WTC11 (cell line): ENCODE measurements at regions not wholly inside any gene's neighbourhood (a gene's known extent, or its start where the extent isn't known, plus 50 kb on each side); places are given as distances from the start of the nearest gene placed in this dataset.

Source experiments
- ATAC-seq: fragments of 200-7000 bp; cut with Tn5 transposase; 2 replicates; pipeline ENCODE4 v1.10.0; 2021; ENCODE audit warnings: mild to moderate bottlenecking, moderate library complexity
- CTCF ChIA-PET: fragments of 300-600 bp; sonication (Branson Sonifier 250); formaldehyde crosslinking; loops from one replicate; lab custom pipeline; 2021; ENCODE audit warnings: antibody characterized with exemption; lab: Charles Lee
- POLR2A ChIA-PET: fragments of 350-600 bp; sonication (Branson Sonifier 250); formaldehyde crosslinking; loops from one replicate; lab custom pipeline; 2021; ENCODE audit warnings: antibody characterized with exemption; lab: Charles Lee
- DNase-seq: peaks from one replicate; pipeline ENCODE4 v3.0.0; 2021; ENCODE audit warnings: low spot score
- H3K27ac Mint-ChIP-seq: 2 replicates; pipeline ENCODE4 v1.8.0; 2021; ENCODE audit warnings: mixed read lengths
- H3K27me3 Mint-ChIP-seq: 2 replicates; pipeline ENCODE4 v1.8.0; 2021; ENCODE audit warnings: low read depth, mild to moderate bottlenecking, moderate library complexity, mixed read lengths
- H3K36me3 Mint-ChIP-seq: 2 replicates; pipeline ENCODE4 v1.8.0; 2021; ENCODE audit warnings: mixed read lengths
- H3K4me1 Mint-ChIP-seq: 2 replicates; pipeline ENCODE4 v1.8.0; 2022; ENCODE audit warnings: mixed read lengths
- H3K4me3 Mint-ChIP-seq: 2 replicates; pipeline ENCODE4 v1.8.0; 2021; ENCODE audit warnings: mild to moderate bottlenecking, moderate library complexity, mixed read lengths
- H3K9me3 Mint-ChIP-seq: 2 replicates; pipeline ENCODE4 v1.8.0; 2021; ENCODE audit warnings: mixed read lengths
- ATF6 ChIP-seq: sonication (generic); formaldehyde crosslinking; IDR thresholded peaks from 2 replicates; pipeline ENCODE4 v1.8.1; 2023; ENCODE audit warnings: mild to moderate bottlenecking, missing genetic modification reagents
- CBFB ChIP-seq: sonication (generic); formaldehyde crosslinking; IDR thresholded peaks from 2 replicates; pipeline ENCODE4 v1.8.1; 2022; ENCODE audit warnings: mild to moderate bottlenecking, low read depth, missing genetic modification reagents
- CREM ChIP-seq: sonication (generic); formaldehyde crosslinking; IDR thresholded peaks from 2 replicates; pipeline ENCODE4 v1.8.1; 2022; ENCODE audit warnings: mild to moderate bottlenecking, missing genetic modification reagents, moderate library complexity
- E2F1 ChIP-seq: sonication (generic); formaldehyde crosslinking; IDR thresholded peaks from 2 replicates; pipeline ENCODE4 v1.8.0; 2022; ENCODE audit warnings: mild to moderate bottlenecking, missing genetic modification reagents
- E2F4 ChIP-seq: sonication (generic); formaldehyde crosslinking; IDR thresholded peaks from 2 replicates; pipeline ENCODE4 v1.8.1; 2022; ENCODE audit warnings: low read depth, mild to moderate bottlenecking, moderate library complexity, missing genetic modification reagents, borderline replicate concordance
- ELF4 ChIP-seq: sonication (generic); formaldehyde crosslinking; IDR thresholded peaks from 2 replicates; pipeline ENCODE4 v1.8.1; 2022; ENCODE audit warnings: low read depth, mild to moderate bottlenecking, moderate library complexity, missing genetic modification reagents
- ETV6 ChIP-seq: sonication (generic); formaldehyde crosslinking; IDR thresholded peaks from 2 replicates; pipeline ENCODE4 v1.8.1; 2022; ENCODE audit warnings: mild to moderate bottlenecking, missing genetic modification reagents
- IRF2 ChIP-seq: sonication (generic); formaldehyde crosslinking; IDR thresholded peaks from 2 replicates; pipeline ENCODE4 v1.8.0; 2022; ENCODE audit warnings: low read depth, missing genetic modification reagents, borderline replicate concordance
- MLX ChIP-seq: sonication (generic); formaldehyde crosslinking; IDR thresholded peaks from 2 replicates; pipeline ENCODE4 v1.8.1; 2023; ENCODE audit warnings: mild to moderate bottlenecking, missing genetic modification reagents, moderate library complexity
- NFE2L1 ChIP-seq: sonication (generic); formaldehyde crosslinking; IDR thresholded peaks from 2 replicates; pipeline ENCODE4 v1.8.1; 2023; ENCODE audit warnings: missing genetic modification reagents
- NFYB ChIP-seq: sonication (generic); formaldehyde crosslinking; conservative IDR thresholded peaks from 2 replicates; pipeline ENCODE4 v1.8.0; 2022; ENCODE audit warnings: low read depth, missing genetic modification reagents
- RELA ChIP-seq: sonication (generic); formaldehyde crosslinking; IDR thresholded peaks from 2 replicates; pipeline ENCODE4 v1.8.1; 2022; ENCODE audit warnings: missing genetic modification reagents, mild to moderate bottlenecking, borderline replicate concordance
- RORB ChIP-seq: fragments of 250-450 bp; sonication (Bioruptor Pico); IDR thresholded peaks from 2 replicates; pipeline ENCODE4 v1.9.0; 2021; ENCODE audit warnings: mild to moderate bottlenecking
- SMAD3 ChIP-seq: sonication (generic); formaldehyde crosslinking; IDR thresholded peaks from 2 replicates; pipeline ENCODE4 v1.8.0; 2022; ENCODE audit warnings: missing genetic modification reagents, mild to moderate bottlenecking, borderline replicate concordance
- SP1 ChIP-seq: sonication (generic); formaldehyde crosslinking; conservative IDR thresholded peaks from 2 replicates; pipeline ENCODE4 v1.8.1; 2022; ENCODE audit warnings: missing genetic modification reagents
- TCF7 ChIP-seq: sonication (generic); formaldehyde crosslinking; IDR thresholded peaks from 2 replicates; pipeline ENCODE4 v1.8.0; 2022; ENCODE audit warnings: mild to moderate bottlenecking, low read depth, missing genetic modification reagents, moderate library complexity
- TEAD1 ChIP-seq: sonication (generic); formaldehyde crosslinking; IDR thresholded peaks from 2 replicates; pipeline ENCODE4 v1.8.0; 2022; ENCODE audit warnings: mild to moderate bottlenecking, missing genetic modification reagents
- TP53 ChIP-seq: sonication (generic); formaldehyde crosslinking; IDR thresholded peaks from 2 replicates; pipeline ENCODE4 v1.8.1; 2023; ENCODE audit warnings: mild to moderate bottlenecking, missing genetic modification reagents
- ZBTB43 ChIP-seq: sonication (generic); formaldehyde crosslinking; IDR thresholded peaks from 2 replicates; pipeline ENCODE4 v1.8.1; 2023; ENCODE audit warnings: mild to moderate bottlenecking, missing genetic modification reagents
- ZNF138 ChIP-seq: sonication (generic); formaldehyde crosslinking; conservative IDR thresholded peaks from 2 replicates; pipeline ENCODE4 v1.8.1; 2022; ENCODE audit warnings: mild to moderate bottlenecking, moderate library complexity, missing genetic modification reagents
- ZNF423 ChIP-seq: fragments of 250-450 bp; sonication (Bioruptor Pico); IDR thresholded peaks from 2 replicates; pipeline ENCODE4 v2.1.2; 2022; ENCODE audit warnings: mild to moderate bottlenecking, moderate library complexity
- ZNF532 ChIP-seq: fragments of 250-450 bp; sonication (Bioruptor Pico); IDR thresholded peaks from 2 replicates; pipeline ENCODE4 v1.9.0; 2021; ENCODE audit warnings: mild to moderate bottlenecking, borderline replicate concordance
- ZSCAN18 ChIP-seq: fragments of 250-450 bp; sonication (Bioruptor Pico); IDR thresholded peaks from 2 replicates; pipeline ENCODE4 v2.1.2; 2022; ENCODE audit warnings: mild to moderate bottlenecking, moderate library complexity

- CTCF ChIA-PET, result interaction anchor here (1.7 to 2.3 kb wide), 2 partner anchors 10 to 33 kb away, joined by 5 read pairs; no protein-coding TSS in a partner anchor
- no peak for ATAC-seq
- POLR2A ChIA-PET, result no interaction called here
- no peaks in the 10 kb centered on the region for H3K36me3 Mint-ChIP-seq
- peaks cover 8% of the 10 kb centered on the region for H3K9me3 Mint-ChIP-seq
- TF ChIP-seq TEAD1 (CRISPR knock-in tag) (no peak), CBFB (CRISPR knock-in tag) (no peak), RORB (CRISPR knock-in tag) (no peak), ZNF138 (no peak), TP53 (CRISPR knock-in tag) (no peak), IRF2 (CRISPR knock-in tag) (no peak), ELF4 (CRISPR knock-in tag) (no peak), E2F4 (CRISPR knock-in tag) (no peak), ETV6 (no peak), NFE2L1 (no peak), RELA (CRISPR knock-in tag) (no peak), TCF7 (CRISPR knock-in tag) (no peak)
- H3K27ac Mint-ChIP-seq, result no peak overlapping the region
- H3K4me1 Mint-ChIP-seq, result no peaks in the 10 kb centered on the region
- H3K27me3 Mint-ChIP-seq, result no peaks in the 10 kb centered on the region; the same call in 1 of the 2 replicates
- H3K4me3 Mint-ChIP-seq, result no peak overlapping the region
- DNase-seq, result no peak
Measured at GRCh38 chr13:27329210-27329609, 58.6 kb downstream of the RASL11A start.

GRCh38 chr13:27334774-27335435, 64.3 kb downstream of the RASL11A start:
- POLR2A ChIA-PET, result interaction anchor here (0.7 kb wide), 1 partner anchor 105 kb away, joined by 3 read pairs; no protein-coding TSS in a partner anchor
- DNase-seq (no peak), ATAC-seq (no peak)
- Mint-ChIP-seq H3K27ac (no peak overlapping the region), H3K4me1 (peaks cover 38% of the 10 kb centered on the region), H3K36me3 (no peaks in the 10 kb centered on the region), H3K27me3 (no peaks in the 10 kb centered on the region; the same call in 1 of the 2 replicates), H3K4me3 (no peak overlapping the region), H3K9me3 (peaks cover 3% of the 10 kb centered on the region; the same call in 1 of the 2 replicates)
- CTCF ChIA-PET, result interaction anchor here (0.7 to 3.6 kb wide), 4 partner anchors 22 to 388 kb away, joined by 3 to 24 read pairs (median 4); no protein-coding TSS in a partner anchor
- TF ChIP-seq ZNF423 (CRISPR knock-in tag) (no peak), ATF6 (CRISPR knock-in tag) (no peak), CREM (CRISPR knock-in tag) (no peak), SMAD3 (no peak), MLX (CRISPR knock-in tag) (no peak), SP1 (no peak), E2F1 (CRISPR knock-in tag) (no peak), ZSCAN18 (CRISPR knock-in tag) (no peak), ZBTB43 (no peak), NFYB (no peak), ZNF532 (CRISPR knock-in tag) (no peak)
